IMR-90 (cell line): ENCODE measurements at regions not wholly inside any gene's neighbourhood (a gene's known extent, or its start where the extent isn't known, plus 50 kb on each side); places are given as distances from the start of the nearest gene placed in this dataset.

Experiments
- ATAC-seq: fragments of 200-7000 bp; cut with Tn5 transposase; 2 replicates; pipeline ENCODE4 v1.9.1; 2020; ENCODE audit warnings: low read depth, mild to moderate bottlenecking, moderate library complexity
- BruUV-seq: library from RNA; stranded (reverse); fragments of 400-500 nt; replicated peaks from 2 replicates; lab custom pipeline; 2021; lab: Mats Ljungman, UMichigan
- CTCF ChIA-PET: fragments of 300-600 bp; formaldehyde crosslinking; extraction: SDS; loops from one replicate; lab custom pipeline; 2021; ENCODE audit warnings: antibody characterized with exemption; lab: Yijun Ruan, JAX
- POLR2A ChIA-PET: fragments of 300-600 bp; sonication (Branson Sonifier 250); formaldehyde crosslinking; loops from one replicate; lab custom pipeline; 2022; ENCODE audit warnings: antibody characterized with exemption; ENCODE audit not compliant: unreplicated experiment; lab: Charles Lee
- DNase-seq: peaks from one replicate; pipeline ENCODE4 v3.0.0; 2013
- H2AFZ ChIP-seq: replicated peaks from 2 replicates; pipeline ENCODE3; 2013; ENCODE audit warnings: low read length, mild to moderate bottlenecking; ENCODE audit not compliant: poor library complexity
- H2AK5ac ChIP-seq: 2 replicates; pipeline ENCODE4 v1.6.1; 2013; ENCODE audit warnings: low read depth, low read length, inconsistent platforms
- H2AK9ac ChIP-seq: replicated peaks from 2 replicates; pipeline ENCODE3; 2013; ENCODE audit warnings: mild to moderate bottlenecking, low read depth, low read length, moderate library complexity; ENCODE audit not compliant: poor library complexity
- H2BK120ac ChIP-seq: 2 replicates; pipeline ENCODE4 v1.6.1; 2013; ENCODE audit warnings: low read depth, low read length, inconsistent platforms
- H2BK15ac ChIP-seq: 3 replicates; pipeline ENCODE4 v1.6.1; 2013; ENCODE audit warnings: low read depth, low read length, inconsistent platforms
- H2BK20ac ChIP-seq: 2 replicates; pipeline ENCODE4 v1.6.1; 2013; ENCODE audit warnings: low read depth, mild to moderate bottlenecking, inconsistent platforms, low read length, moderate library complexity
- H2BK5ac ChIP-seq: 2 replicates; pipeline ENCODE4 v1.6.1; 2013; ENCODE audit warnings: mild to moderate bottlenecking, low read depth, low read length, inconsistent platforms; ENCODE audit not compliant: poor library complexity, severe bottlenecking
- H3K14ac ChIP-seq: replicated peaks from 2 replicates; pipeline ENCODE4 v1.6.1; 2013; ENCODE audit warnings: low read depth, low read length, inconsistent platforms
- H3K18ac ChIP-seq: 2 replicates; pipeline ENCODE4 v1.6.1; 2013; ENCODE audit warnings: low read depth, low read length, control low read depth
- H3K23ac ChIP-seq: 2 replicates; pipeline ENCODE4 v1.6.1; 2013; ENCODE audit warnings: low read depth, low read length, inconsistent platforms
- H3K27ac ChIP-seq: 2 replicates; pipeline ENCODE4 v1.5.1; 2013; ENCODE audit warnings: mild to moderate bottlenecking, control low read depth, low read length; ENCODE audit not compliant: insufficient read depth
- H3K27me3 ChIP-seq: 2 replicates; pipeline ENCODE4 v1.6.1; 2013; ENCODE audit warnings: low read length; ENCODE audit not compliant: control insufficient read depth, insufficient read depth
- H3K36me3 ChIP-seq: 2 replicates; pipeline ENCODE4 v1.6.1; 2013; ENCODE audit warnings: low read length, mixed read lengths; ENCODE audit not compliant: control insufficient read depth, insufficient read depth
- H3K4ac ChIP-seq: 2 replicates; pipeline ENCODE4 v1.6.1; 2013; ENCODE audit warnings: low read depth, low read length, inconsistent platforms
- H3K4me1 ChIP-seq: 2 replicates; pipeline ENCODE4 v1.6.1; 2013; ENCODE audit warnings: low read length, mixed read lengths; ENCODE audit not compliant: control insufficient read depth, insufficient read depth
- H3K4me2 ChIP-seq: 2 replicates; pipeline ENCODE4 v1.6.1; 2013; ENCODE audit warnings: low read depth, mild to moderate bottlenecking, control low read depth, low read length, moderate library complexity
- H3K4me3 ChIP-seq: 2 replicates; pipeline ENCODE4 v1.5.1; 2013; ENCODE audit warnings: low read depth, mild to moderate bottlenecking, control low read depth, low read length, moderate library complexity; ENCODE audit not compliant: insufficient read depth
- H3K56ac ChIP-seq: 2 replicates; pipeline ENCODE4 v1.6.1; 2013; ENCODE audit warnings: low read length, inconsistent platforms; ENCODE audit not compliant: insufficient read depth; ENCODE audit errors: extremely low read depth
- H3K79me1 ChIP-seq, 2 experiments: 2 replicates each; pipeline ENCODE4 v1.6.1; 2013; ENCODE audit warnings: low read length in 2 of 2, inconsistent platforms in 1 of 2, low read depth in 1 of 2
- H3K9ac ChIP-seq: 2 replicates; pipeline ENCODE4 v1.6.1; 2013; ENCODE audit warnings: low read depth, low read length, control low read depth
- H3K9me1 ChIP-seq: 2 replicates; pipeline ENCODE4 v1.6.1; 2013; ENCODE audit warnings: low read length, inconsistent platforms; ENCODE audit not compliant: insufficient read depth
- H3K9me3 ChIP-seq: 2 replicates; pipeline ENCODE4 v1.6.1; 2013; ENCODE audit warnings: low read length; ENCODE audit not compliant: control insufficient read depth, insufficient read depth
- H4K20me1 ChIP-seq: 2 replicates; pipeline ENCODE4 v1.6.1; 2013; ENCODE audit warnings: low read length, inconsistent platforms; ENCODE audit not compliant: insufficient read depth
- H4K5ac ChIP-seq: 2 replicates; pipeline ENCODE4 v1.6.1; 2013; ENCODE audit warnings: mild to moderate bottlenecking, low read depth, low read length, control low read depth
- H4K8ac ChIP-seq, 2 experiments: 2 replicates each; pipeline ENCODE4 v1.6.1; 2013; ENCODE audit warnings: low read depth in 2 of 2, low read length in 2 of 2, control low read depth in 1 of 2, inconsistent platforms in 1 of 2
- H4K91ac ChIP-seq: 2 replicates; pipeline ENCODE4 v1.6.1; 2013; ENCODE audit warnings: low read depth, low read length, inconsistent platforms; ENCODE audit not compliant: insufficient read depth
- RCOR1 ChIP-seq: IDR thresholded peaks from 2 replicates; pipeline ENCODE4 v1.6.1; 2012; ENCODE audit warnings: mild to moderate bottlenecking, low read length, improper control_type of control experiment; ENCODE audit not compliant: insufficient replicate concordance
- WGBS, 2 experiments: methylation state at CpG; one replicate each; pipeline versions ENCODE4 v1.1.5 to v1.1.7; 2013; ENCODE audit warnings: missing lambda C conversion rate in 2 of 2; ENCODE audit not compliant: insufficient read length in 1 of 2; ENCODE audit errors: extremely low coverage in 2 of 2; 5-methylcytosine and 5-hydroxymethylcytosine counted together
- dilution Hi-C: fragments of 300-500 bp; cut with HindIII; formaldehyde crosslinking; loops from one replicate; pipeline ENCODE4 v1.14.3; 2018; ENCODE audit warnings: low sequenced_read_pairs; ENCODE audit not compliant: unreplicated experiment
- in situ Hi-C: fragments of 300-500 bp; cut with MboI; formaldehyde crosslinking; loops from 3 replicates; pipeline ENCODE4 v1.14.3; 2019; ENCODE audit warnings: low sequenced_read_pairs, inconsistent platforms, mixed read lengths
- intact Hi-C: fragments of 100-400 bp; cut with micrococcal nuclease; formaldehyde crosslinking; loops from 2 replicates; pipeline ENCODE4 v1.10.0; 2022

- Histone ChIP-seq H4K20me1 (no peaks in the 10 kb centered on the region), H3K9me3 (no peaks in the 10 kb centered on the region), H3K56ac (no peak overlapping the region), H4K91ac (no peak overlapping the region), H2BK15ac (no peak overlapping the region), H3K23ac (no peak overlapping the region), H3K4me3 (no peak overlapping the region), H3K36me3 (no peaks in the 10 kb centered on the region), H4K8ac (no peak overlapping the region), H3K4me2 (no peak overlapping the region), H3K27me3 (no peaks in the 10 kb centered on the region), H2AFZ (no peak overlapping the region), H3K14ac (no peak overlapping the region), H3K4me1 (no peaks in the 10 kb centered on the region), H2AK5ac (no peak overlapping the region), H3K18ac (no peak overlapping the region), H2BK120ac (no peak overlapping the region), H2BK5ac (no peak overlapping the region), H3K79me1 (no peaks in the 10 kb centered on the region), H3K27ac (no peak overlapping the region), H3K4ac (no peak overlapping the region), H2BK20ac (no peak overlapping the region), H3K9me1 (no peaks in the 10 kb centered on the region), H3K9ac (no peak overlapping the region), H2AK9ac (no peak overlapping the region), H4K5ac (no peak overlapping the region)
- 0% methylated on average over 1 of the region's 6 CpGs; no CpG with 5 or more reads in 1 of the 2 experiments for whole genome bisulfite sequencing, 2 experiments
- dilution Hi-C loops (no loop called here), in situ Hi-C loops (no loop called here), intact Hi-C loops (no loop called here)
- CTCF ChIA-PET: interaction anchor here (0.6 kb wide), 1 partner anchor 36 kb away, joined by 3 read pairs; no protein-coding TSS in a partner anchor
- POLR2A ChIA-PET: interaction anchor here (0.7 kb wide), 1 partner anchor 701 kb away, joined by 3 read pairs; no protein-coding TSS in a partner anchor
- ATAC-seq (no peak), DNase-seq (no peak)
- BruUV-seq: no TSS peak
- TF ChIP-seq RCOR1: no peak
Measured at GRCh38 chr2:108154366-108155061, 85.3 kb upstream of the SULT1C3 start.
